ENCODE measurements at regions not wholly inside any gene's neighbourhood (a gene's known extent, or its start where the extent isn't known, plus 50 kb on each side); places are given as distances from the start of the nearest gene placed in this dataset.

DNA sequence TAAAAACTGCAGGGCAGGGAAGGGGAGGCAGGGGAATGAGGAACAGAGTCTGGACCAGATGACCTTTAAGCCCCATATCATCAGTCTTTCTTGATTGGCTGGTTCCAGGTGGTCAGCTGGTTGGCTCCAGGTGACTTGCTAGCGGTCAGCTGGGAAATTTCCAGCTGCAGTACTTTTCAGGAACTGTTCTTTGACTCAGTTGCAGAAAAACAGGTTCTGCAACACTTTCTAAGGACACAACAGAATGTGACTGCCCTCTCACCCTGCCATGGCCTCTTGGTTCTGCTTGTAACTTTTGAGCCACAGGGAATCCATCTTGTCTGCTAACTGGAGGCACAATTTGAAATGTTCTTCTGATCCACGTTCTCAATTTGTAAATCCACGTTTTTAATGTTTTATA is 278.3 kb upstream of the LRATD1 start (continued):
- TF ChIP-seq, protein P1, sequence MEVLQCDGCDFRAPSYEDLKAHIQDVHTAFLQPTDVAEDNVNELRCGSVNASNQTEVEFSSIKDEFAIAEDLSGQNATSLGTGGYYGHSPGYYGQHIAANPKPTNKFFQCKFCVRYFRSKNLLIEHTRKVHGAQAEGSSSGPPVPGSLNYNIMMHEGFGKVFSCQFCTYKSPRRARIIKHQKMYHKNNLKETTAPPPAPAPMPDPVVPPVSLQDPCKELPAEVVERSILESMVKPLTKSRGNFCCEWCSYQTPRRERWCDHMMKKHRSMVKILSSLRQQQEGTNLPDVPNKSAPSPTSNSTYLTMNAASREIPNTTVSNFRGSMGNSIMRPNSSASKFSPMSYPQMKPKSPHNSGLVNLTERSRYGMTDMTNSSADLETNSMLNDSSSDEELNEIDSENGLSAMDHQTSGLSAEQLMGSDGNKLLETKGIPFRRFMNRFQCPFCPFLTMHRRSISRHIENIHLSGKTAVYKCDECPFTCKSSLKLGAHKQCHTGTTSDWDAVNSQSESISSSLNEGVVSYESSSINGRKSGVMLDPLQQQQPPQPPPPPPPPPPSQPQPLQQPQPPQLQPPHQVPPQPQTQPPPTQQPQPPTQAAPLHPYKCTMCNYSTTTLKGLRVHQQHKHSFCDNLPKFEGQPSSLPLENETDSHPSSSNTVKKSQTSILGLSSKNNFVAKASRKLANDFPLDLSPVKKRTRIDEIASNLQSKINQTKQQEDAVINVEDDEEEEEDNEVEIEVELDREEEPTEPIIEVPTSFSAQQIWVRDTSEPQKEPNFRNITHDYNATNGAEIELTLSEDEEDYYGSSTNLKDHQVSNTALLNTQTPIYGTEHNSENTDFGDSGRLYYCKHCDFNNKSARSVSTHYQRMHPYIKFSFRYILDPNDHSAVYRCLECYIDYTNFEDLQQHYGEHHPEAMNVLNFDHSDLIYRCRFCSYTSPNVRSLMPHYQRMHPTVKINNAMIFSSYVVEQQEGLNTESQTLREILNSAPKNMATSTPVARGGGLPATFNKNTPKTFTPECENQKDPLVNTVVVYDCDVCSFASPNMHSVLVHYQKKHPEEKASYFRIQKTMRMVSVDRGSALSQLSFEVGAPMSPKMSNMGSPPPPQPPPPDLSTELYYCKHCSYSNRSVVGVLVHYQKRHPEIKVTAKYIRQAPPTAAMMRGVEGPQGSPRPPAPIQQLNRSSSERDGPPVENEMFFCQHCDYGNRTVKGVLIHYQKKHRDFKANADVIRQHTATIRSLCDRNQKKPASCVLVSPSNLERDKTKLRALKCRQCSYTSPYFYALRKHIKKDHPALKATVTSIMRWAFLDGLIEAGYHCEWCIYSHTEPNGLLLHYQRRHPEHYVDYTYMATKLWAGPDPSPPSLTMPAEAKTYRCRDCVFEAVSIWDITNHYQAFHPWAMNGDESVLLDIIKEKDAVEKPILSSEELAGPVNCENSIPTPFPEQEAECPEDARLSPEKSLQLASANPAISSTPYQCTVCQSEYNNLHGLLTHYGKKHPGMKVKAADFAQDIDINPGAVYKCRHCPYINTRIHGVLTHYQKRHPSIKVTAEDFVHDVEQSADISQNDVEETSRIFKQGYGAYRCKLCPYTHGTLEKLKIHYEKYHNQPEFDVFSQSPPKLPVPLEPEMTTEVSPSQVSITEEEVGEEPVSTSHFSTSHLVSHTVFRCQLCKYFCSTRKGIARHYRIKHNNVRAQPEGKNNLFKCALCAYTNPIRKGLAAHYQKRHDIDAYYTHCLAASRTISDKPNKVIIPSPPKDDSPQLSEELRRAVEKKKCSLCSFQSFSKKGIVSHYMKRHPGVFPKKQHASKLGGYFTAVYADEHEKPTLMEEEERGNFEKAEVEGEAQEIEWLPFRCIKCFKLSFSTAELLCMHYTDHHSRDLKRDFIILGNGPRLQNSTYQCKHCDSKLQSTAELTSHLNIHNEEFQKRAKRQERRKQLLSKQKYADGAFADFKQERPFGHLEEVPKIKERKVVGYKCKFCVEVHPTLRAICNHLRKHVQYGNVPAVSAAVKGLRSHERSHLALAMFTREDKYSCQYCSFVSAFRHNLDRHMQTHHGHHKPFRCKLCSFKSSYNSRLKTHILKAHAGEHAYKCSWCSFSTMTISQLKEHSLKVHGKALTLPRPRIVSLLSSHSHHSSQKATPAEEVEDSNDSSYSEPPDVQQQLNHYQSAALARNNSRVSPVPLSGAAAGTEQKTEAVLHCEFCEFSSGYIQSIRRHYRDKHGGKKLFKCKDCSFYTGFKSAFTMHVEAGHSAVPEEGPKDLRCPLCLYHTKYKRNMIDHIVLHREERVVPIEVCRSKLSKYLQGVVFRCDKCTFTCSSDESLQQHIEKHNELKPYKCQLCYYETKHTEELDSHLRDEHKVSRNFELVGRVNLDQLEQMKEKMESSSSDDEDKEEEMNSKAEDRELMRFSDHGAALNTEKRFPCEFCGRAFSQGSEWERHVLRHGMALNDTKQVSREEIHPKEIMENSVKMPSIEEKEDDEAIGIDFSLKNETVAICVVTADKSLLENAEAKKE (CRISPR knock-in tag; IDR thresholded peaks at IDR 0.05), result no peak
- TF ChIP-seq ZNF114 (CRISPR knock-in tag; IDR thresholded peaks at IDR 0.05), result no peak
- no peak for TF ChIP-seq CREB1 (CRISPR knock-in tag; IDR thresholded peaks at IDR 0.05; ENCODE audit: low read depth)
- TF ChIP-seq ZNF331 (CRISPR knock-in tag; IDR thresholded peaks at IDR 0.05; ENCODE audit: low read depth), result no peak

DNA sequence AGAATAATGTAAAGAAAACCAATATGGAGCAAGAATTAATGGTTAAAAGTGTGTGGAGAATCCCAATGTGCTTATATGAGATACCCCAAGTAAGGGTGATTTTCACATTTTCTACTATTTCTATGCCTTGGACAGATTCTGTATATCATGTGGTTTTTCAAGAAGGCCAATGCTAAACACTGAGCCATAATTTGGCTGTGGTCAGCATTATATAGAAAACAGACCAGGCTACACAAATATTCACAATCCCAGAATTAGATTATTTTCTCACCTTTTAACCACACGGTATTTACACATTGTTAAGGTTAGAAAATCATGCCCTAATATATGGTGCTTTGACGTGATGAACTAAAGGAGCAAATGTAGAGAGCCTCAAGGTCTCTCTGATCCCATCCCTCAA is 277.4 kb upstream of the LRATD1 start:
- Mint-ChIP-seq H3K4me3 (no peak overlapping the region), H3K36me3 (ENCODE audit: low read depth) (no peaks in the 10 kb centered on the region; the same call in 2 of the 3 replicates), H3K27me3 (ENCODE audit: insufficient read depth, low read depth, poor library complexity) (no peaks in the 10 kb centered on the region), H3K4me1 (peaks cover 7% of the 10 kb centered on the region), H3K9me3 (no peaks in the 10 kb centered on the region), H3K27ac (no peak overlapping the region)
- Histone ChIP-seq H3K79me2 (replicated peaks; ENCODE audit: insufficient read depth) (no peaks in the 10 kb centered on the region), H4K20me1 (replicated peaks; ENCODE audit: insufficient read depth) (no peaks in the 10 kb centered on the region), H3K9me2 (ENCODE audit: insufficient read depth) (no peaks in the 10 kb centered on the region), H3K27ac (ENCODE audit: low read depth) (no peak overlapping the region), H3K4me3 (no peak overlapping the region), H2AFZ (no peak overlapping the region; the same call in 1 of the 2 replicates), H3F3A (replicated peaks; ENCODE audit: low read depth) (no peaks in the 10 kb centered on the region), H3K4me2 (no peak overlapping the region), H3K27me3 (ENCODE audit: insufficient read depth) (no peaks in the 10 kb centered on the region), H3K4me1 (ENCODE audit: insufficient read depth) (0 out of 2 replicates have a peak, but pooled peaks cover 4% of the 10 kb centered on the region), H3K36me3 (ENCODE audit: insufficient read depth) (no peaks in the 10 kb centered on the region)
- no peak for ATAC-seq
- DNase-seq (ENCODE audit: low spot score), result no peak
- TF ChIP-seq JUNB (IDR thresholded peaks at IDR 0.05; ENCODE audit: unreplicated experiment) (no peak), EZH2phosphoT487 (IDR thresholded peaks at IDR 0.05; ENCODE audit: unreplicated experiment) (no peak)
- TF ChIP-seq, protein P2, sequence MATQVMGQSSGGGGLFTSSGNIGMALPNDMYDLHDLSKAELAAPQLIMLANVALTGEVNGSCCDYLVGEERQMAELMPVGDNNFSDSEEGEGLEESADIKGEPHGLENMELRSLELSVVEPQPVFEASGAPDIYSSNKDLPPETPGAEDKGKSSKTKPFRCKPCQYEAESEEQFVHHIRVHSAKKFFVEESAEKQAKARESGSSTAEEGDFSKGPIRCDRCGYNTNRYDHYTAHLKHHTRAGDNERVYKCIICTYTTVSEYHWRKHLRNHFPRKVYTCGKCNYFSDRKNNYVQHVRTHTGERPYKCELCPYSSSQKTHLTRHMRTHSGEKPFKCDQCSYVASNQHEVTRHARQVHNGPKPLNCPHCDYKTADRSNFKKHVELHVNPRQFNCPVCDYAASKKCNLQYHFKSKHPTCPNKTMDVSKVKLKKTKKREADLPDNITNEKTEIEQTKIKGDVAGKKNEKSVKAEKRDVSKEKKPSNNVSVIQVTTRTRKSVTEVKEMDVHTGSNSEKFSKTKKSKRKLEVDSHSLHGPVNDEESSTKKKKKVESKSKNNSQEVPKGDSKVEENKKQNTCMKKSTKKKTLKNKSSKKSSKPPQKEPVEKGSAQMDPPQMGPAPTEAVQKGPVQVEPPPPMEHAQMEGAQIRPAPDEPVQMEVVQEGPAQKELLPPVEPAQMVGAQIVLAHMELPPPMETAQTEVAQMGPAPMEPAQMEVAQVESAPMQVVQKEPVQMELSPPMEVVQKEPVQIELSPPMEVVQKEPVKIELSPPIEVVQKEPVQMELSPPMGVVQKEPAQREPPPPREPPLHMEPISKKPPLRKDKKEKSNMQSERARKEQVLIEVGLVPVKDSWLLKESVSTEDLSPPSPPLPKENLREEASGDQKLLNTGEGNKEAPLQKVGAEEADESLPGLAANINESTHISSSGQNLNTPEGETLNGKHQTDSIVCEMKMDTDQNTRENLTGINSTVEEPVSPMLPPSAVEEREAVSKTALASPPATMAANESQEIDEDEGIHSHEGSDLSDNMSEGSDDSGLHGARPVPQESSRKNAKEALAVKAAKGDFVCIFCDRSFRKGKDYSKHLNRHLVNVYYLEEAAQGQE (IDR thresholded peaks at IDR 0.05; ENCODE audit: unreplicated experiment), result no peak
